ENCODE measurements at regions not wholly inside any gene's neighbourhood (a gene's known extent, or its start where the extent isn't known, plus 50 kb on each side); places are given as distances from the start of the nearest gene placed in this dataset.

- TF ChIP-seq CTCF (IDR thresholded peaks at IDR 0.05) (no peak), POLR2A (IDR thresholded peaks at IDR 0.05) (no peak)
These were observed 61.8 kb upstream of the CALCR start for GRCh38 chr7:93636276-93636675.
